Sigmoid colon (tissue), 6 donors: ENCODE measurements at regions not wholly inside any gene's neighbourhood (a gene's known extent, or its start where the extent isn't known, plus 50 kb on each side); places are given as distances from the start of the nearest gene placed in this dataset.

Experiments
- DNase-seq: peaks from one replicate; pipeline ENCODE4 v3.0.0-alpha.2; 2019
- H3K27ac ChIP-seq, 4 donors: fragments of 200-600 bp; sonication (generic); one replicate each; pipeline ENCODE4 v1.5.1; 2016 to 2019; ENCODE audit warnings: mild to moderate bottlenecking in 1 of 4
- H3K27me3 ChIP-seq, 3 donors: fragments of 200-600 bp; sonication (generic); one replicate each; pipeline ENCODE4 v1.5.1; 2019; ENCODE audit warnings: mild to moderate bottlenecking in 1 of 3
- H3K36me3 ChIP-seq, 4 donors: fragments of 200-600 bp; sonication (generic); one replicate each; pipeline ENCODE4 v1.5.1; 2016 to 2019
- H3K4me1 ChIP-seq, 4 donors: fragments of 200-600 bp; sonication (generic); one replicate each; pipeline ENCODE4 v1.5.1; 2017 to 2019
- H3K4me3 ChIP-seq, 4 donors: fragments of 200-600 bp; sonication (generic); one replicate each; pipeline ENCODE4 v1.5.1; 2017 to 2019; ENCODE audit warnings: mild to moderate bottlenecking in 2 of 4, moderate library complexity in 1 of 4
- H3K9me3 ChIP-seq, 4 donors: fragments of 200-600 bp in 3 of 4; sonication (generic) in 3 of 4; one replicate each; pipeline versions ENCODE4 v1.5.1 to v1.6.1; 2013 to 2019
- EP300 ChIP-seq, 4 donors: sonication (generic); formaldehyde crosslinking; IDR thresholded peaks; one replicate each; pipeline ENCODE4 v1.6.1; 2017; ENCODE audit warnings: antibody characterized with exemption in 4 of 4
- POLR2A ChIP-seq, 2 donors: fragments of 450-650 bp; IDR thresholded peaks; one replicate each; pipeline ENCODE4 v1.6.1; 2016; ENCODE audit warnings: antibody characterized with exemption in 2 of 2, mild to moderate bottlenecking in 2 of 2, moderate library complexity in 2 of 2
- POLR2AphosphoS5 ChIP-seq, 4 donors: sonication (generic); formaldehyde crosslinking; IDR thresholded peaks; one replicate each; pipeline ENCODE4 v1.6.1; 2017; ENCODE audit warnings: antibody characterized with exemption in 4 of 4
- WGBS, 2 donors: extraction: QIAGEN DNeasy Blood & Tissue Kit; methylation state at CpG; one replicate each; pipeline ENCODE4 v1.1.7; 2013; 5-methylcytosine and 5-hydroxymethylcytosine counted together
- intact Hi-C: fragments of 100-400 bp; cut with DNase I; formaldehyde crosslinking; loops from one replicate; pipeline ENCODE4 v1.15.1; 2023
- TF ChIP-seq, protein P1 (sequence below), 4 experiments: fragments of 450-650 bp in 3 of 4; fragments of 200-600 bp in 1 of 4; IDR thresholded peaks; one replicate each; pipeline ENCODE4 v1.5.1; 2016 to 2019; ENCODE audit warnings: antibody characterized with exemption in 4 of 4, mild to moderate bottlenecking in 3 of 4, moderate library complexity in 2 of 4
- donor health status: healthy with polysubstance abuse.
- donor health status: healthy.

GRCh38 chr10:69741252-69741651 is 60.5 kb upstream of the COL13A1 start:
- WGBS, 2 donors, result 83 to 85% methylated on average over 1 of the region's 1 CpG

DNA sequence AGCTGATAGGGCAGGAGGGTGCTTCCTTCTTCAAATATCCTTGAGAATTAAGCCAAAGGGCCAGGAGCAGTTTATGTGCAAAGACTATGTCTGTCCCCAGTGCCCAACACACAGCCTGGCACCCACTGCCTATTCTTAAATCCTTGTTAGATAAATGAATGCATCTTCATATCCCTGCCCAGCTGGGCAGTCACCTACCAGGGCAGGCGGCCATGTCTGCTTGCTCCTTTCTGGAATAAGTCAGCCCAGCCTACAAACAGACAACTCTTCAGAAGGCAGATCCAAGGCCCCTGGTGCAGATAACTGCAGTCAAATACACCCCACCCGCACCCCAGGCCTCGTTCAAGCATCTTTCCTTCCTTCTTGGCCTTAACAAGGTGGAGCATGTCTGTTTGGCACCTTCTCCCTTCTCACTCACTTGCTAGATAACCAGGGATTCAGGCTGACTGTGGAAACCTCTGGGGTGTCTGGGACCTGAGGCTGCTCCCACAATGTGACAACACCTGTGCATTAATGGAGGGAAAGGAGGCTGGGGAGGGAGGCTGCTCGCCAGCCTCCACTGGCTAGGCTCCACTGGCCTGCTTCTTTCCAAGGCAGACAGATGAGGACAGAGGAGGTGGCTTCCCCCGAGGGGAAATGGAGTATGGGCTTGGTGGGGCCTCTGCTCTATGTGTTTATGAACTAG is 59.9 kb upstream of the COL13A1 start:
- Histone ChIP-seq H3K9me3 (no peaks in the 10 kb centered on the region), H3K4me3 (no peak overlapping the region), H3K27ac (no peak overlapping the region), H3K4me1 (peaks cover 0 to 4% (median 0%) of the 10 kb centered on the region in 4 donors), H3K36me3 (no peaks in the 10 kb centered on the region), H3K27me3 (no peaks in the 10 kb centered on the region)
- intact Hi-C loops, result no loop called here
- TF ChIP-seq POLR2AphosphoS5 (IDR thresholded peaks at IDR 0.05) (no peak), POLR2A (IDR thresholded peaks at IDR 0.05) (no peak), EP300 (IDR thresholded peaks at IDR 0.05) (no peak)
- TF ChIP-seq, protein P1, sequence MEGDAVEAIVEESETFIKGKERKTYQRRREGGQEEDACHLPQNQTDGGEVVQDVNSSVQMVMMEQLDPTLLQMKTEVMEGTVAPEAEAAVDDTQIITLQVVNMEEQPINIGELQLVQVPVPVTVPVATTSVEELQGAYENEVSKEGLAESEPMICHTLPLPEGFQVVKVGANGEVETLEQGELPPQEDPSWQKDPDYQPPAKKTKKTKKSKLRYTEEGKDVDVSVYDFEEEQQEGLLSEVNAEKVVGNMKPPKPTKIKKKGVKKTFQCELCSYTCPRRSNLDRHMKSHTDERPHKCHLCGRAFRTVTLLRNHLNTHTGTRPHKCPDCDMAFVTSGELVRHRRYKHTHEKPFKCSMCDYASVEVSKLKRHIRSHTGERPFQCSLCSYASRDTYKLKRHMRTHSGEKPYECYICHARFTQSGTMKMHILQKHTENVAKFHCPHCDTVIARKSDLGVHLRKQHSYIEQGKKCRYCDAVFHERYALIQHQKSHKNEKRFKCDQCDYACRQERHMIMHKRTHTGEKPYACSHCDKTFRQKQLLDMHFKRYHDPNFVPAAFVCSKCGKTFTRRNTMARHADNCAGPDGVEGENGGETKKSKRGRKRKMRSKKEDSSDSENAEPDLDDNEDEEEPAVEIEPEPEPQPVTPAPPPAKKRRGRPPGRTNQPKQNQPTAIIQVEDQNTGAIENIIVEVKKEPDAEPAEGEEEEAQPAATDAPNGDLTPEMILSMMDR (IDR thresholded peaks at IDR 0.05), result no peak
- no peak for DNase-seq
- WGBS, 2 donors, result 80 to 82% methylated on average over 5 of the region's 5 CpGs

More at GRCh38 chr10:69741252-69741651, 60.5 kb upstream of the COL13A1 start:
- Histone ChIP-seq H3K9me3 (no peaks in the 10 kb centered on the region), H3K36me3 (no peaks in the 10 kb centered on the region), H3K4me1 (peaks cover 0 to 4% (median 0%) of the 10 kb centered on the region in 4 donors), H3K27ac (no peak overlapping the region), H3K4me3 (no peak overlapping the region), H3K27me3 (no peaks in the 10 kb centered on the region)
- TF ChIP-seq, protein P1 (IDR thresholded peaks at IDR 0.05), result no peak
- no peak for TF ChIP-seq EP300 (IDR thresholded peaks at IDR 0.05)
- no peak for TF ChIP-seq POLR2AphosphoS5 (IDR thresholded peaks at IDR 0.05)
- TF ChIP-seq POLR2A (IDR thresholded peaks at IDR 0.05), result no peak
- intact Hi-C loops, result no loop called here
- DNase-seq, result no peak

GRCh38 chr10:69742356-69742695 is 59.4 kb upstream of the COL13A1 start:
- H3K9me3 ChIP-seq, result no peaks in the 10 kb centered on the region
- H3K4me1 ChIP-seq, result peaks cover 0 to 4% (median 0%) of the 10 kb centered on the region in 4 donors
- TF ChIP-seq EP300 (IDR thresholded peaks at IDR 0.05) (no peak), POLR2AphosphoS5 (IDR thresholded peaks at IDR 0.05) (no peak), POLR2A (IDR thresholded peaks at IDR 0.05) (no peak)
- TF ChIP-seq, protein P1 (IDR thresholded peaks at IDR 0.05), result no peak
- no peaks in the 10 kb centered on the region for H3K27me3 ChIP-seq
- H3K36me3 ChIP-seq, result no peaks in the 10 kb centered on the region
- no peak overlapping the region for H3K4me3 ChIP-seq
- H3K27ac ChIP-seq, result no peak overlapping the region
- DNase-seq, result no peak
- WGBS, 2 donors, result 96 to 98% methylated on average over 1 of the region's 1 CpG
- intact Hi-C loops, result no loop called here

GRCh38 chr10:69742928-69743602 is 58.6 kb upstream of the COL13A1 start:
- no peak for DNase-seq
- Histone ChIP-seq H3K27ac (no peak overlapping the region), H3K4me3 (no peak overlapping the region), H3K9me3 (no peaks in the 10 kb centered on the region), H3K36me3 (no peaks in the 10 kb centered on the region), H3K4me1 (peaks cover 0 to 4% (median 0%) of the 10 kb centered on the region in 4 donors), H3K27me3 (no peaks in the 10 kb centered on the region)
- 60 to 66% methylated on average over 6 of the region's 6 CpGs for WGBS, 2 donors
- intact Hi-C loops, result no loop called here
- TF ChIP-seq POLR2A (IDR thresholded peaks at IDR 0.05), result no peak
- TF ChIP-seq POLR2AphosphoS5 (IDR thresholded peaks at IDR 0.05), result no peak
- TF ChIP-seq, protein P1 (IDR thresholded peaks at IDR 0.05), result no peak
- no peak for TF ChIP-seq EP300 (IDR thresholded peaks at IDR 0.05)
